OCI-LY3 (cell line): ENCODE measurements at regions not wholly inside any gene's neighbourhood (a gene's known extent, or its start where the extent isn't known, plus 50 kb on each side); places are given as distances from the start of the nearest gene placed in this dataset.

Experiments
- H2AFZ ChIP-seq: fragments of 200-600, 300-600 bp; shearing (Covaris generic); 2 replicates; pipeline ENCODE4 v1.6.0; 2014; ENCODE audit warnings: antibody characterized with exemption, low read depth, low read length
- H3K27ac ChIP-seq: fragments of 200-600, 300-600 bp; sonication (generic); 2 replicates; pipeline ENCODE4 v1.5.1; 2014; ENCODE audit warnings: mild to moderate bottlenecking, low read length, moderate library complexity, mixed read lengths
- H3K27me3 ChIP-seq: fragments of 200-600, 300-600 bp; sonication (generic); 2 replicates; pipeline ENCODE4 v1.6.1; 2014; ENCODE audit warnings: low read depth, low read length, mixed read lengths
- H3K36me3 ChIP-seq: fragments of 200-600, 300-600 bp; sonication (generic); replicated peaks from 2 replicates; pipeline ENCODE3; 2014; ENCODE audit warnings: low read depth, low read length, mixed read lengths
- H3K4me1 ChIP-seq: fragments of 300-600, 200-600 bp; sonication (generic); 2 replicates; pipeline ENCODE4 v1.6.1; 2014; ENCODE audit warnings: low read length, mixed read lengths
- H3K4me2 ChIP-seq: fragments of 200-600, 300-600 bp; sonication (generic); 2 replicates; pipeline ENCODE4 v1.6.1; 2014; ENCODE audit warnings: low read length, mixed read lengths
- H3K4me3 ChIP-seq: fragments of 300-600, 200-600 bp; sonication (generic); 2 replicates; pipeline ENCODE4 v1.5.1; 2014; ENCODE audit warnings: antibody characterized with exemption, mild to moderate bottlenecking, low read length, moderate library complexity
- H3K79me2 ChIP-seq: fragments of 300-600, 200-600 bp; shearing (Covaris generic); 2 replicates; pipeline ENCODE4 v1.6.1; 2014; ENCODE audit warnings: mild to moderate bottlenecking, low read length, mixed read lengths
- H3K9ac ChIP-seq: fragments of 300-600, 200-600 bp; shearing (Covaris generic); 2 replicates; pipeline ENCODE4 v1.6.0; 2014; ENCODE audit warnings: mild to moderate bottlenecking, low read length, moderate library complexity
- H3K9me3 ChIP-seq: fragments of 200-600, 300-600 bp; shearing (Covaris generic); 2 replicates; pipeline ENCODE4 v1.6.1; 2014; ENCODE audit warnings: low read length, mixed read lengths; ENCODE audit not compliant: insufficient read depth
- H4K20me1 ChIP-seq: fragments of 200-600, 300-600 bp; sonication (generic); 2 replicates; pipeline ENCODE4 v1.6.1; 2016; ENCODE audit warnings: low read length, mixed read lengths; ENCODE audit not compliant: insufficient read depth
- CTCF ChIP-seq: fragments of 200-600, 300-600 bp; sonication (generic); IDR thresholded peaks from 2 replicates; pipeline ENCODE4 v1.5.1; 2014; ENCODE audit warnings: antibody characterized with exemption, low read length, low read depth
- EZH2phosphoT487 ChIP-seq: fragments of 200-600 bp; shearing (Covaris generic); IDR thresholded peaks from 2 replicates; pipeline ENCODE4 v1.6.1; 2018; ENCODE audit warnings: antibody characterized with exemption, mixed run types, low read depth

- Histone ChIP-seq H2AFZ (no peak overlapping the region), H3K9me3 (no peaks in the 10 kb centered on the region), H3K9ac (peak overlapping the region; percentile 96), H4K20me1 (peaks cover 13% of the 10 kb centered on the region; the same call in 1 of the 2 replicates), H3K36me3 (peaks cover 42% of the 10 kb centered on the region), H3K4me1 (peaks cover 48% of the 10 kb centered on the region), H3K27ac (peak overlapping the region; percentile 93), H3K4me3 (peak overlapping the region; percentile 83), H3K79me2 (peaks cover 97% of the 10 kb centered on the region), H3K27me3 (no peaks in the 10 kb centered on the region), H3K4me2 (peak overlapping the region; percentile 82)
- TF ChIP-seq CTCF (no peak), EZH2phosphoT487 (no peak)
Observed at GRCh38 chr7:116159711-116160110, 50.6 kb upstream of the TES start.
